IPS-15b (cell line): ENCODE measurements at regions not wholly inside any gene's neighbourhood (a gene's known extent, or its start where the extent isn't known, plus 50 kb on each side); places are given as distances from the start of the nearest gene placed in this dataset.

Experiments used
- H3K27me3 ChIP-seq: one replicate; pipeline ENCODE4 v1.6.1; 2013; ENCODE audit warnings: low read length; ENCODE audit not compliant: control insufficient read depth, insufficient read depth
- H3K36me3 ChIP-seq: one replicate; pipeline ENCODE4 v1.6.1; 2013; ENCODE audit warnings: low read length; ENCODE audit not compliant: control insufficient read depth, insufficient read depth
- H3K4me1 ChIP-seq: one replicate; pipeline ENCODE4 v1.6.1; 2013; ENCODE audit warnings: mild to moderate bottlenecking, low read length; ENCODE audit not compliant: control insufficient read depth, insufficient read depth
- H3K4me3 ChIP-seq: one replicate; pipeline ENCODE4 v1.5.1; 2013; ENCODE audit warnings: low read depth, low read length
- H3K9ac ChIP-seq: one replicate; pipeline ENCODE4 v1.6.1; 2013; ENCODE audit warnings: low read depth, mild to moderate bottlenecking, low read length
- H3K9me3 ChIP-seq: one replicate; pipeline ENCODE4 v1.6.1; 2013; ENCODE audit warnings: mild to moderate bottlenecking, low read length; ENCODE audit not compliant: control insufficient read depth, insufficient read depth

GRCh38 chr9:110059461-110059860 lies 148.5 kb downstream of the C9orf152 start:
- Histone ChIP-seq H3K9me3 (no peaks in the 10 kb centered on the region), H3K9ac (no peak overlapping the region), H3K27me3 (no peaks in the 10 kb centered on the region), H3K4me1 (no peaks in the 10 kb centered on the region), H3K36me3 (no peaks in the 10 kb centered on the region), H3K4me3 (no peak overlapping the region)

GRCh38 chr9:110064803-110065202 lies 143.2 kb downstream of the C9orf152 start:
- no peak overlapping the region for H3K4me3 ChIP-seq
- H3K9me3 ChIP-seq = no peaks in the 10 kb centered on the region
- H3K4me1 ChIP-seq = peaks cover 9% of the 10 kb centered on the region
- H3K9ac ChIP-seq = no peak overlapping the region
- no peaks in the 10 kb centered on the region for H3K27me3 ChIP-seq
- H3K36me3 ChIP-seq = no peaks in the 10 kb centered on the region

DNA sequence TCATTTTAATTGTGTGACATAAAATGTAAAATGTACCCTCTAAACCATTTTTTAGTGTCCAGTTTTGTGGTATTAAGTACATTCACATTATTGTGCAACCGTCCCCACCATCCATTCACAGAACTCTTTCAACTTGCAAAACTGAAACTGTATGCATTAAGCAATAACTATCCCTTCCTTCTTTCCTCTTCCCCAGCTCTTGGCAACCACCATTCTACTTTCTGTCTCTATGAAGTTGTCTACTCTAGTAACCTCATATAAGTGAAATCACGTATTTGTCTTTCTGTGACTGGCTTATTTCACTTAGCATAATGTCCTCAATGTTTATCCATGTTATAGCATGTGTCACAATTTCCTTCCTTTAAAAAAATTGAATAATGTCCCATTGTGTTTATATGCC lies 142.4 kb downstream of the C9orf152 start:
- Histone ChIP-seq H3K27me3 (no peaks in the 10 kb centered on the region), H3K9me3 (no peaks in the 10 kb centered on the region), H3K4me1 (peaks cover 9% of the 10 kb centered on the region), H3K4me3 (no peak overlapping the region), H3K9ac (no peak overlapping the region), H3K36me3 (no peaks in the 10 kb centered on the region)

DNA sequence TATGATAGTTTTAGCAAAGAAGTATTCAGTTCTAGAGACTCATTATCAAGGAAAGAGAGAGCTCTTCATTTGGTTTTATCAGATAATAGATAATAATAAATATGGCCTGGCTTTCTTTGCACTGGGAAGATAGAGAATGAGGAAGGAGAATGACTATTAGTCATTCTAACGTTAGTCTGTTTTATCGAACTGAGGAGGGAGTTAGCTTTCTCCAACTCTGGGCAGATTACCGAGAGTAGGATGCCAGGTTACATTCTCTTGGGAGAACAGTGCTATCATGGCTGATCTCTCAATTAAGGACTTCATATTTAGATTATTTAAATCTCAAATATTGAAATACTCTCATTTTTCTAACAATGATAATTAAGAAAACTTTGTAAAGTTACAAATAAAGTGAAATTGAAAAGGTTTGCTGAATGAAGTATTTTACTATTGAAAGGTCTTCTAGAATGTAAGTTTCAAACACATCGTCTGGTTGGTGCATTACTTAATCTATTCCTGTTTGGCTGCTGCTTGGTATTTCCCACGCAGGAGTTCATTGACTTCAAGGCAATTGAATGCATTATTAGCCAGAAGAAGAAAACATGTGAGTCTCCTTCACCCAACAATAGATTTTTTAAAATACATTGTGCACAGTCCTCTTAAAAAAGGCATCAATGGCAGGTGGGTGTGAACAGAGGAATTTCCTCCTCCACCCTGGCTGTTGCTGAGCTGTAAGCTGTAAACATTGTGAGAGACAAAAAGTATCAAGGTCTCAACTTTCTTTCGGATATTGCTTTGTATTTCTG lies 140.8 kb downstream of the C9orf152 start:
- Histone ChIP-seq H3K27me3 (no peaks in the 10 kb centered on the region), H3K36me3 (no peaks in the 10 kb centered on the region), H3K4me1 (peaks cover 9% of the 10 kb centered on the region)

GRCh38 chr9:110068212-110068611 lies 139.7 kb downstream of the C9orf152 start:
- no peaks in the 10 kb centered on the region for H3K27me3 ChIP-seq
- H3K9me3 ChIP-seq = no peaks in the 10 kb centered on the region
- no peak overlapping the region for H3K4me3 ChIP-seq
- no peaks in the 10 kb centered on the region for H3K36me3 ChIP-seq
- peaks cover 9% of the 10 kb centered on the region for H3K4me1 ChIP-seq
- H3K9ac ChIP-seq = no peak overlapping the region

More for the DNA sequence above, 140.8 kb downstream of the C9orf152 start:
- Histone ChIP-seq H3K9ac (no peak overlapping the region), H3K4me3 (no peak overlapping the region), H3K9me3 (no peaks in the 10 kb centered on the region)

- no peak overlapping the region for H3K9ac ChIP-seq
- H3K36me3 ChIP-seq = no peaks in the 10 kb centered on the region
- no peaks in the 10 kb centered on the region for H3K9me3 ChIP-seq
- peaks cover 9% of the 10 kb centered on the region for H3K4me1 ChIP-seq
- H3K4me3 ChIP-seq = no peak overlapping the region
- H3K27me3 ChIP-seq = no peaks in the 10 kb centered on the region
These were observed 138.4 kb downstream of the C9orf152 start for GRCh38 chr9:110069326-110070248.

- H3K4me3 ChIP-seq = no peak overlapping the region
- no peaks in the 10 kb centered on the region for H3K9me3 ChIP-seq
- H3K4me1 ChIP-seq = peaks cover 3% of the 10 kb centered on the region
- H3K36me3 ChIP-seq = no peaks in the 10 kb centered on the region
- no peaks in the 10 kb centered on the region for H3K27me3 ChIP-seq
- no peak overlapping the region for H3K9ac ChIP-seq
These were observed 135.2 kb downstream of the C9orf152 start for GRCh38 chr9:110072597-110073355.

DNA sequence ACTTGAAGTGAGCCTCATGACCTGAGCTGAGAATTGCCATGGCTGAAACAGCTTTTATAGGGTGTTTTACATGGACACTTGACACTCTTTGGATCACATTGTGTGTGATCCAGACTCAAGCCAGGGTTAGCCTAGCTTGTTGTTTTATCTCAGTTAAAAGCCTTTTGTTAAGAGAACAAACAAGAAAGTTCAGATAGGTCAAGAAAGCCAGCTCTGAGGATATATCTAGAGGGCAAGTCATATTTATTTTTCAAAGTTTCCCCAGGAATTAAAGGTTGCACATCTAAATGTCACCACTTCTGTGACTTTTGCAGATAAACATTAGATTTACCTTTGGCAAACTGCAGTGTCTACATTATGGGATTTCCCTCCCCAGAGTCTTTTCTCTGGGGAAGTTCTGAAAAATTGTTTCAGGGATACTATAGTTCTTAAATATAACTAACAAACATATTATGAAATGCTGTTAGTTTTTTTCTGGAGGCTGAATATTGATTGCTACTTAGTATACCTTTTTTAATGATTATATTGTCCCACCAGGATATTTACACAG lies 134.5 kb downstream of the C9orf152 start:
- H3K9me3 ChIP-seq = no peaks in the 10 kb centered on the region
- no peak overlapping the region for H3K4me3 ChIP-seq
- no peaks in the 10 kb centered on the region for H3K36me3 ChIP-seq
- no peaks in the 10 kb centered on the region for H3K27me3 ChIP-seq
- H3K9ac ChIP-seq = no peak overlapping the region
- H3K4me1 ChIP-seq = no peaks in the 10 kb centered on the region

- no peak overlapping the region for H3K4me3 ChIP-seq
- no peaks in the 10 kb centered on the region for H3K36me3 ChIP-seq
- H3K9me3 ChIP-seq = no peaks in the 10 kb centered on the region
- H3K9ac ChIP-seq = no peak overlapping the region
- H3K27me3 ChIP-seq = no peaks in the 10 kb centered on the region
- H3K4me1 ChIP-seq = no peaks in the 10 kb centered on the region
These were observed 130.8 kb downstream of the C9orf152 start for GRCh38 chr9:110076894-110077725.

DNA sequence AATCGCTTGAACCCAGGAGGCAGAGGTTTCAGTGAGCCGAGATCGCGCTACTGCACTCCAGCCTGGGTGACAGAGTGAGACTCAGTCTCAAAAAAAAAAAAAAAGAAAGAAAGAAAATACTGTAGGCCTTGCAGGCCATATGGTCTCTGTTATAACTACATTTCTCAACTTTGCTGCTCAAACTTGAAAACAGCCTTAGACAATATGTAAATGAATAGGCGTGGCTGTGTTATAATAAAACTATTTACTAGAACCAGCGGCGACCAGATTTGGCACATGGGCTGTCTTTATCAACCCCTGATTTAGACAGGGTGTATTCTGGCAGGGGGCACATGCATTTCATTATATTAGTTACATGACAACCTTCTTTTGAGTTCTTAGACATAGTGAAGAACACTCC lies 130.0 kb downstream of the C9orf152 start:
- no peaks in the 10 kb centered on the region for H3K9me3 ChIP-seq
- no peaks in the 10 kb centered on the region for H3K4me1 ChIP-seq
- H3K36me3 ChIP-seq = no peaks in the 10 kb centered on the region
- H3K4me3 ChIP-seq = no peak overlapping the region
- H3K27me3 ChIP-seq = no peaks in the 10 kb centered on the region
- H3K9ac ChIP-seq = no peak overlapping the region
